Myocyte (in vitro differentiated cells): ENCODE measurements at regions not wholly inside any gene's neighbourhood (a gene's known extent, or its start where the extent isn't known, plus 50 kb on each side); places are given as distances from the start of the nearest gene placed in this dataset.
"Not testable (repeated sequence)": the region's sequence is repeated elsewhere in the genome, so short reads cannot be mapped to it uniquely, and the experiment has no call there.

ENCODE experiments used
- DNase-seq: peaks from one replicate; pipeline ENCODE4 v3.0.0-alpha.2; 2012; ENCODE audit warnings: low read depth

DNA sequence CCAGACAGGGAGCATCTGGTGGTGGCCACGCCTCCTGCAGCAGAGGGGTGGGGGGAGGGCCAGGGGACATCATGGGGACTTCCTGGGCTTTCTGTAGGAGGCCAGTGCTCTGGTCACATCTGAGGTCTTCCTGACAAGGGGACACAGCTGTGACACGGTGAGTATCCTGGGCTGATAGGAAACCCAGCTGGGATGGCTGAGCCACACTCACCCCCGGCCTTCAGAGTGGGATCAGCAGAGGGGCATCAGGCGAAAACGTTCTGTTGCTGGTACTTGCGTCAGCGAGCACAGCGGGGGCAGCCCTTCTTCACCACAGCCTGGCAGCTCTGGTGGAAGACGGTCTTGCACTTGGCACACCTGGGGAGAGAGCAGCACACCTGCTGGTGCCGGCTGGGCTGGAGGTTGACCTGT, 122.9 kb upstream of the SMURF2 start:
- peak; percentile 40 for DNase-seq

DNA sequence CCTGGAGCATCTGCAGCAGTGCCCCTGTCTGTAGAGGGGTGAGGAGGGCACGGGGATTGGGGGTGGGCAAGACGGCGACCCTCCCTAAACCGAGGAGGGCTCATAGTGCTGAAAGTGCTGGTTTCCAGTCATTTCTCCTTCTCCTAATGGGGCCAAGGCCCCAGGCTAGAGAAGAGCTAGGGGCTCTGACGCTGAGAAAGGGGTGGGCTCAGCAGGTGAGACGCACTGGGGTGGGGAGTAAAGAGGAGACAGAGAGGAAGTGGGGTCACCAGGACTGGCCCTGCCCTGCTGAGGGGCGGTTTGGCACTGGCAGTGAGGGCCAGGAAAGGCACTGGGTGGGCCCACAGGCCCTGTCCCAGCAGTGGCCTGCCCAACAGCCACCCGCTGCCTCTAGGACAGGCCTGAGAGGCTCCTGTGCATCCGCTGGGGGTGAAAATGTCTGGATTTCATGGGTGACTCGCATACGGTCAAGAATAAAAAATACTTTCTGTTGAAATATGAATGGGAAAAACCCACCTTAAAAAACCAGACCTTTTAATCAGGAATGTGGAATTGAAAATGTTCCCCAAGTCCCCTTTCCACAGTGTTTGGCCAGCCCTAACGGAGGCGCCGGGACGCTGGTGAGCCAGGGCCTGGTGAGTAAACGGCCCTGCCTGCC, 122.4 kb upstream of the SMURF2 start:
- DNase-seq, result no peak

DNA sequence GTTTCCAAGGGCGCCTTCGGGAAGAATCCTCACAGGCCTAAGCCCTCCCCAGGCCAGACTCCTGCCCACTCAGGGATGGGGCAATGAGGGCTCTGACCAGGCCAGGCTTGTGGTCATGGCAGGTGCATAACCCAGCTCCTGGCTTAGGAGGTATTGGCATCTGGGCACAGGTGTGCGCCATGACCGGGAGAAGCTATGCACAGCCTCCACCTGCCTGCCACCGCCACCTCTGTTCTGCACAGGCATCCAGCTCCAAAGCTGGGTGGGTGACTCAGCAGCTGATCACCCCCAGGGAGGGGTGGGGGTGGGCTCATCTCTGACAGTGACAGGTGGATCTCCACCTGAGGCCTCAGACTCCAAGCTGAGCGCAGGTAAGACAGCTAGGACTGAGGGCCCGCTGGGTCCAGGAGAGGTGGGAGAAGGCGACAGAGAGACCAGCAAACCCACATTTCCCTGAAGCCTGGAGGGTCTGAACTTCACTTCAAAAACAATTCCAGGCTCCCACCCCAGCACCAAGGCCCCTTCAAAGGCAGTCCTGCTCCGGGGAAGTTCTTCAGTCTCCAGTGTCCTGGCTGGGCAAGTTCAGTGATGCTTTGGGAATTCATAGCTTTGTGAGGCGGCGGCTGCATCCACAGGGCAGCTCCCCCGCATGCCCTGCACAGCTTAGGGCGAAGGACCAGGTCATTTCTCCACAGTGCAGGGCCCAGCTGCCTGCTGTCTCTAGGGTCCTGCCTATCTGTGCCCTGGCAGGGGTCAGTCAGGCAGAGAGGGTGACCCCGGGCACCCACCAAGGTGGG, 121.6 kb upstream of the SMURF2 start:
- DNase-seq, result no peak

DNA sequence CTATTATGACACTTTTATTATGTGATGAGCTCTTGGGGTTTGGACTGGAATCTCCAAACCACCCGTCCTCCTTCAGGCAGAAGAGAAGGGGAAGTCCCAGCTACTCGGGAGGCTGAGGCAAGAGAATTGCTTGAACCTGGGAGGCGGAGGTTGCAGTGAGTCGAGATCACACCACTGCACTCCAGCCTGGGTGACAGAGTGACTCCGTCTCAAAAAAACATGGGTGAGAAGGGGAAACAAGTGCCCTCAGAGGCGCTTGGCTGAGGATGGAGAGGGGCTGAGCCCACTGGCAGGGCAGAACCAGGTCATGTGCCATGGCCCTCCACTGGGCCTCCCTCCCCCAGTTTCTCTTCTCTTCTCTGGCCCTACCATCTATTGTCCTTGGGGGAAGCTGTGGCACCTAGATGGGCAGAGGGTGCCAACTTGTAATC, 120.9 kb upstream of the SMURF2 start:
- DNase-seq, result no peak

DNA sequence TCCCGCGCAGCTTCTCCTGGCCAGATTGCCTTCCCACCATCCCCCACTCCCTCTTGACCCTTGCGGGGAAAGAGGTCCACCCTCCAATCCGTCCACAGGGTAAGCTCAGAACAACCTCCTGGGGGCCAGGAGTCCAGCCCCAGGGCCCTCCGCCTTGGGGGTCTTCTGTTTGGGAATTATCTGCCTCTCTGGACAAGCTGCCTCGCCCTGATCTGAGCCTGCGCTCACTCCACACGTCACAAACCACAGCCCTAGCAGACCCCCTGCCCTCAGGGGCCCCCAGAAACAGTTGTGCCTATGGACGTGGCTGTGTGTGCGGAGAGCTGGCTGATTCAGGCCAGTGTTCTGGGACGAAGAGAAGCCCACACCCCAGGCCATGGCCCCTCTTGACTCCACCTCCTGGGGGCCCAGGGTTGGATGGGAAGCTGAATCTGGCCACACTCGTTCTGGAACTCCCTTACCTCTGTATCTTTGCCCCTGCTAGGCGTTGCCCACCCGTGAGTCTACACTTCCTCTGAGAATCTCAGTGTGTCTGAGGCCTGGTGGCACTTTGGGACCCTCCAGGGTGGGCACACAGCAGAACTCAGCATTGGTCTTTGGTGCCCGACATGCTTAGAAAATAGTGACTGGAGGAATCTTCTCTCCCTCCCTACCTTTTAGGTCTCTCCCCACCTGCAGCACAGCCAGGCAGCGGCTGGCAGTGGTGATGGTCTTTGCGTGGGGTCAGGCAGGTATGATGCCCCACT, 119.9 kb upstream of the SMURF2 start:
- no peak for DNase-seq

DNA sequence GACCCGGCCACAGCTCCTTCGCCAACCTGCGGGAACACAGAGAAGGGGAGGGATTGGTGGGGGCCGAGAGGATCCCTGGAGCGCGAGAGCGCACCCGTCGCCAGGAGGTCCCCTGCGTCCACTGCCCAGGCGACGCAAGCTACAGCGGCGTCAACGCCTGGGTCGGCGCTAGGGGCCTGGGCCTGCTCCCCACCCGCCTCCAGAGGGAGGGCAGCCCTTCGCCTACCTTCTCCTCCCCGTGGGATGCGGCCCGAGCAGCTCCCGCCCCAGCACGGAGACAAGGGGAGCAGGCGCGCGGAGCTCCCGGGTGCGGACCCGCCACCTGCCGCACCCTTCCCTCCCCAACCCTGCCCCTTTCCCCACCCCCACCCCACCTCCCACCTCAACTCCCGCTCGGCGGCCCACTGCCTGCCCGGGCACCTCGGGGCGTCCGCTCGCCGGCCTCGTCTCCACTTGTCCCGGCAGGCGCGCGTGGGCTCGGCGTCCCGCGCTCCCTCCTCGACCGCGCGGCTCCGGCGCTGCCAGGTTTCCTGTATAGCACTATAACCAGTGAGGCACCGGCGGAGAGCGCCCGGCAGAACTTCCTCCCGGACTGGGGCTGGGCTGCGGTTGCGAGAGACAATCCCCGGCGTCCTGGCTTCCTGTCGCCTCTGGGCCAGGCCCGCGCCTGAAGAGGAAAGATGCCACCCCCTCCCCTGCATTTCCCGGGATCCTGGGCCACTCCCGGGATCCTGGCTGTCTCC, 119.1 kb upstream of the SMURF2 start:
- no peak for DNase-seq

DNA sequence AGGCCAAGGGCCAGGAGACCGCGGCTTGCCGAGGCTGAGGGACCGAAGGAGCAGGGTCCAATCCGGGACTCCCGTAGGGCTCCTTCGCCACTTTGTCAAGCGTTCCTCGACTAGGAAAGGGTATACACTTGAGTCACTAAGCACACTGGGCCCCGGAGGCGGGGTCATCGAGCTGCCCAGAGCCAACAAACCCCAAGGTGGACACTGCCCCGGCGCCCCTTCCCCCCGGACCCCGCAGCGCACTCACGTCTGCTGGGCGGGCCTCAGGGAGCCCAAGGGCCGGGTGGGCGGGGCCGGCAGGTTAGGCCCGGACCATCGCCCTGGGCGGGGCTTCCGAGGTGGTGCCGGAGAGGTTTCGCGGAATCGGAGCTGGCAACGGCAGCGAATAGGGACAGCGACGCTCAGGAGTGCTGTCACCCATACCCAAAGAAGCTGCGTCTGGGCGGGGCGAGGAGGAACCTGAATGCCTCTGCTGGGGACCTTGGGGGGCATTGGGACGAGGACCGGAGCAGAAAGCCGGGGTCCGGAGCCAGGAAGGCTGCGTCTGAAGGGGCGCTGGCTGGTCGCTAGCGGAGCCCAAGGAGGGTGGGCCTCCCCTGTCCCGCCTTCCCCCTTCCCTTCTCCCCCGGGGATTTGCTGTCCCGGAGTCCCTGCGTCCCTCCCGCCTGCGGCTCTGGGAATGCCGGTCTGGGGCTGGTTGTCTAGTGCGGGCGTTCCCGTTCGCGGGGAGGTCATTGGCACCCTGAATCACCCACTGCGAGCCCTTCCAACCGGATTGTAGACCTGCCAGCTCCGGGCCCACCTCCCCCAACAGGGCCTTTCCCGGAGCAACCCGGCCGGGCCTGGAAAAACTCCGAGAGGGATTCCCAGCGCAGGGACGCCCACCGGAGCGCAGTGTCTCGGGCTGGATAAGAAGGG, 118.2 kb upstream of the SMURF2 start:
- DNase-seq, result no peak

DNA sequence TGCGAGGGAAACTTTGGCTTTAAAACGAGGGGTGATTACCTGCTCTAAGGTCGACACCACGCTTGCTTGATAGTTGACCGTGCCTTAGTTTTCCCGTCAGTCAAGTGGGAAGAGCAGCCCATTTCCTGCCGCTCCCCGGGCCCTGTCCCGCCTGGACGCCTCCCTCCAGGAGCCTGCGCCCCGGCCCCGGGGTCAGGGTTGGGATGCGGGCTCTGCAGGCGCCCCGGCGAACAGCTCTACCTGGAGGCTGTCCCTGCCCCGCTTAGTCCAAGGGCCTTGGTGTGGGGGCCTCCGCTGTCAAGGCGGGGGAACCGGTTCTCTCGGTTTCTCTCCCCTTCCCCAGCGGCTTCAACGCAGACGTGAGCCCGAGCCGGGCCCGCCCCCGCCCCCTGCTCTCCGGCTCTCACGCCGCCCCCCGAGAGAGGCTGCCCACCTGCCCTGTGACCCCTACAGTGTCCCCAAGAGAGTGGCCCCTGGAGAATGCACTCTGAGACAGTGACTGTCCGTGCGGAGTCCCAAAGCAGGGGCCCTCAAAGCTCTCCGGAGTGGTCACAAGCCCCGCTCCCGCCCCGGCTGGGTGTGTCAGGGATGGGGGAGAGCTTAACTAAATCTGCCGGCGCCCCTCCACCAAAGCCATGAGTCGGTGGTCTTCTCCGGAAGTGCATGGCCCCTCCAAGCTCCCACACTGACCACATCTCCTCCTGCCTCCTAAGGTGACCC, 117.4 kb upstream of the SMURF2 start:
- DNase-seq, result no peak

DNA sequence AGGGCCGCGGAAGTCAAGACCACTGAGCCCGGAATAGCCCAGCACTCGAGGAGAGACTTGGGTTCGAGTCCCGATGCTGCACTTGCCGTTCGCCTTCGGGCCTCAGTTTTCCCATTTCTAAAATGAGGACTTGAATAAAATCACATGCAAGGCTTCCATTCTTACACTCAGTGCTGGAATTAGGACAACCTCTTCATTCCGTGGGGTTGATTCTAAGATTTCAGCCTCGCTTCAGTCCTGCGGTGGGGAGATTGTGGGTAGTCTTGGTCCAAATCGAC, 116.9 kb upstream of the SMURF2 start:
- DNase-seq, result not testable (repeated sequence)

DNA sequence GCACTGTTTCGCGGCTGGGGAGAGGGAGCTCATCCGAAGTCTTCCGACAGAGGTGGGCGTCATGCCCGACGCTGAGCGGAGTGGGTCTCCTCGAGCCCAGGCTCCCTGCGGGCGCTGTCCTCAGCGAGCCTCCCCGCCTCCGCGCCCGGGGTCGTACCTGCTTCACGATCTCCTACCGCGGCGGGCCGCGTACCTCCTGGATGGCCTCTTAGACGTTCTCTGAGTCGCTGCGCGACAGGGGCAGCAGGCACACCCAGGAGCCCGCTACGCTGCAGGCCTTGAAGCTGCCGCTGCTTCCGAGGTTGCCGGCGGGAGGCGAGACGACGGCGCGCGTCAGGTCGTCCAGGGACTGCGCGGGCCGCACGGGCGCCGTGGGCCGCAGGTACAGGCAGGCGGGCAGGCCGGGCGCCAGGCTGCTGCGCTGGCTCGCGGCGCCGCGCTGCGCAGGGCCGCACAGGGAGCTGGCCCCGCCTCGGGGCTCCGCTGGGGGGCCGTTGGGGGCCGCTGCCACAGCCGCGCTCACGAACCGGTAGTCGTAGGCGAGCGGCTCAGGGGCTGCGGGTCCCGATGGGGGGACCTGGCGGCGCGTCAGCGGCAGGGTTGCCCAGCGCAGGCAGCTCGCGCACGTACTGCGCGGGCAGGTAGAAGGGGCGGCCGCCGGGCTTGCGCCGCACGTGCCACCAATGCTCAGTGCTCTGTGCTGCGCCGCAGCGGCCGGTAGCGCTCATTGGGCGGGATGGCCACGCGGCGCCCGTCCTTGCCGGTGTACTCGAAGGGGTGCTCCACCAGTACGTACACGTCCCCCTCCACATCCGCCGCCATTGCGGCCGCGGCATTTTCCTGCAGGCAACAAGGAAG, 116.4 kb upstream of the SMURF2 start:
- no peak for DNase-seq

DNA sequence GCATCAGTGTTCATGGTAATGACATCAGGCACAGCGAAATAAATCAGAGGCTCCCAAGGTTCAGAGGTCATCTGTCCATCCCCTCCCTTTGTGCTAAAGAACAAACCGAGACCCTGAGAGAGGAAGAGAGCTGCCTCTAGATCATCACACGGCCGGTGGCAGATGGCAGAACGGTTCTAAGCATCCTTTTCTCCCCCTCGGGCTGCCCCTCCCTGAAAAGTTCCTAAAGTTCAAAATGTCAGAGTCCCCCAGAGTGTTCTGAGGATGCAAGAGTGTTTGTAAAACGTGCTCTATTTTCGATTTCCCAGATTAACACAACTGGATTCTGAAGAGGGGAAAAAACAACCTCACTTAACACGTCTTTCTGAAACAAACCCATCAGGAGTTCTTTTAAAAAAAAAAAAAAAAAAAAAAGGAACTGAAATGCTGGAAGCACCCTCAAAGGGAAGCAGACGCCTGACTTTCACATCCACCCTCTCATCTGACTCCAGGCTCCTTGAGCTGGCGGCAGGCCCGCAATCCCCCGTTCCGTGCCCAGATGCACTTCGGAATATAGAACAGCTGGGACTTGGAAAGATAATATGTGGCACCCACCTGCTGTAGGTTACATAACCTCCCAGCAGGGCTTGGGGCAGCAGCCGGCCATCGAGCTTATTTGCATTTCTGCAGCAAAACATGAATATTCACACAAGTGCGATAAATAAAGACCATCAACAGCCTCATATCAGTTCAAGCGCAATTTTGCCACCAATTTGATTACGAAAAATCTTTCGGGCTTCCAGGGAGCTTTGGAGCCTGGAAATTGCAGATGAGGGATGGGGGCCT, 115.5 kb upstream of the SMURF2 start:
- DNase-seq, result no peak

DNA sequence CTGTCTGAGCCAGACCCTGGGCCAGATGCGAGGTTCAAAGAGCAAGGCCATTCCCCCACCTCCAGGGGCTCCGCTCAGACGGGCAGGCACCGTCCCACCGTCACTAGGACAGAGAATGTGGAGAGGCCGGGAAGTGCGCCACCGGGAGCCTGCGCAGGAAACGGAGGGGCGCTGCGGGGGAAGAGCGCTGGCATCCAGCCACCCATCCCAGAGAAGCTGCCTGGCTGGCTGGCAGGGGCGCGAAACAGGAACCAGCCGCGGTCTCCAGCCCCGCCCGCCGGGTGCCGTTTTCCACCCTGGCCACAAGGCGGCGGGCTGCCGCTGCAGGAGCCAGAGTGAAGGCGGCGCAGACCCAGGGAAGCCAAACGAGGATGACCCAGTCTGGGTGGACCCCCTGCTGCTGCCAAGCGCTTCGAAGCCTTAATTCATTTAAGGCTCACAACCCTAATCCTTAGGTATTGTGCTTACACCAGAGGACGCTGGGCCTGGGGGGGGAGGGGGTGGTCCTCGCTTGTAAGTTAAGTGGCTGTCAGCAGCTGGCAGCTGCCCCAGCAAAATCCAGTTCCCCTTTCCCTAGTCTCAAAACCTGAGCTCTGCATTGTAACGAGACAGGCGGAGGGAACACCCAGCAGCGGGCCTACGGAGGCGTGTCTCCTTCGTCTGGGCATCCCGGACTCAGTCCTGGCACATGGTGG, 114.8 kb upstream of the SMURF2 start:
- peak; percentile 85 for DNase-seq

DNA sequence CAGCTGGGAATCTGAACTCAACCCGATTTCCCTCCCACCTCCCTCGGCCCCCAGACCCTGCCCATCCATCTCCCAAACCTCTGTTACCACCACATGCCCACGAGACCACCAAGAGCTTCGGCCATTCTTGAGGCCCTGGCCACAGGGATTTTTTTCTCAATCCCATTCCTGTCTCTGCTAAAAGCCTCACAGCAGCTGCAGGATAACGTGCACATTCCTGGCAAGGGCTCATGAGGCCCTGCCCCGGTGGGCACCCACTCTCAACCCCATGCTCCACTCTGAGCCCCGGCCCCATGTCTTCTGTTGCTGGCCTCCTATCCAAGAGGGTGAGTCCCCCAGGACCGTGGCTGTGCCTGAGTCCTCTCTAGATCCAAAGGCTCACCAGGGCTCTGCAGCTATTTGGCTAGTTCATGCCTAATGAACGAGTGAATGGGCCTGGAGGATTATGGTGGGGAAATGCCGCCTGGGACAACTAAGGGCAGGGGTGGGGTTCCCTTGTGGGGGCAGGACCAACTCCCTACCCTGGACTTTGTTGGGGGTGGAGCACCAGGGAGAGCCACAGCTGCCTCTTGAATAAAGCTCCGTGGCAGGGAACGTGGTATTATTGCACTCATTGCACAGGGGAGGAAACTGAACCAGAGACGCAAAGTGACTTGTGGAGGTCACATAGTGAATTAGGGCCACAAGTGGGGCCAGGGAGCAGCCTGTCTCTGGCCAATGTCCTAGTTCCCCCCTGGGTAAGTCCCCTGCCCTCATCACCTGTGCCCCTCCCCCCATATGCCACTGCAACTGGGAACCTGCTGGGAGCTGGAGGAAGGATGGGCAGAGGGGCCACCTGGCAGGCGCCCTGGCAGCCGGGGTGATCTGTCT, 113.8 kb upstream of the SMURF2 start:
- peak; percentile 96 for DNase-seq

DNA sequence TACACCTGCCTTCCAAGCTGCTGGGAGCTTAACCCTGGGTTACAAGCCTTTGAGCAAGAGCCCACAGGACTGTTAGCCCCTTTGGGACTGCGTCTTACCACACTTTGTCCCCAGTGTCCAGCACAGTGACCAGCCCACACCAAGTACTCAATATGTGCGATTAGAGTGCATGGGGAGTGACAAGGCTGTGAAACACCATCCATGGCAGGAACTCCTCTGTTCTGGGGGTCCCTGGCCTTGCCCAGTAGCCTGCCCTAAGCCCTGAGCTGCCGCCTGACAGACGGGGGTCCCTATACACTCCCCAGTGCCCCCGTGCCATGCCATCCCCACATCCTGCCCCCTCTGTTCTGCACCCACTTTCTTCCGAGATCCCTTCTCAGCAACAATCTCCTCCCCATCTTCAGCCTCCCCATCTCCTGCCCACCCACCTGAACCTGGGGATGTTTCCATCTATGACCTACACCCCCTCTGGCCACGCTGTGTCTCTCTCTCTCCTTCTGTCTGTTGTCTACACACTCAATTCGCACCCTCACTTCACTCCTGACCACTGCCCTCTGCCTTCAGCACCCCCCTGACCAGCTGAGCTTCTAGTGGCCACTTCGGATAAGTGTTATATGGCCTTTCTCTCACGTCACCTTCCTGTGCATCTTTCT, 112.9 kb upstream of the SMURF2 start:
- no peak for DNase-seq

DNA sequence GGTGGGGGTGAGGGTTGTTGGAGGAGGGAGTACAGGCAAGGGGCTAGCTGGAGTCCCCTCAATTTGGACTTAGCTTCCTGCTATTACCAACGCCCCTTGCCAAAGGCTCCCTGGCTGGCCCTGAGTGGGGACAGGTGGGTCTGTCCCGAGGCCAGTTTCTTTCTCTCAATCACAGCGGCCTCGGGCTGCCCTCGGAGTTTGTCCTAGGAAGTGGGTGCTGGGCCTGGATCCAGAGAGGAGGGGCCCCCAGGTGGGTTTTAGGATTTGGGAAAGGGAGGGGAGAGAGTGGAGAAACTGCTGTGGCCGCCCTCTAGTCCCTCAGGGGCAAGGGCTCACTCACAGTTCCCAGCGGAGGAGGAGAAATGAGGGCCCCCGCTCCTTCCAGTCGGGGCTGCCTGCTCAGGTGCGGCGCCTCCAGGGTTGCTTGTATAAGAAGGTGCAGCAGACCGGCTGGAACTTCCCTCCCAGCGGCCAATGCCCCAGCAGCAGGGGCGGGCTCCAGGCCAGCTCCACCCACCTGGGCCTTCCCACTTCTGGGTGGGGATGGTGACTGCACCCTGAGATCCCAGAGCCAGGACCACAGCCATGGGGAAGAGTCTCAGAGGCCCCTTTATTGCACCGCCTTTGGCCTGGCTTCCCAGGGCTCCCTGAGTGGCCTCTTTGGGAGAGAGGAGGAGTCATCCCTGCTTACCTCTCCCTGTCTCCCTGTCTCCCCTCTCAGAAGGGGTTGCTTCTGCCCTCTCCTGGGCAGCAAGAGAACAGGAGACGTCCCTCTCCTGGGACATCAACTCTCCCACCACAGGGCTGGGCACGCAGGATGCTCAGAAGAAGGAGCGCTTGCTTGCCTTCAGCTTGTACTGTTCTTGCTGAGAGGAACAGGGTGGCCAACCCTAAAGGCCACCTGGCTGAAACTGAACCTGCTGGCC, 112.0 kb upstream of the SMURF2 start:
- peak; percentile 46 for DNase-seq
